GM23248 (cell line): ENCODE measurements at regions not wholly inside any gene's neighbourhood (a gene's known extent, or its start where the extent isn't known, plus 50 kb on each side); places are given as distances from the start of the nearest gene placed in this dataset.

Source experiments
- DNase-seq: peaks from one replicate; pipeline ENCODE4 v3.0.0-alpha.2; 2015
- H2AFZ ChIP-seq: fragments of 200-600 bp; sonication (generic); 2 replicates; pipeline ENCODE4 v1.6.1; 2016; ENCODE audit warnings: antibody characterized with exemption
- H3F3A ChIP-seq: fragments of 200-600 bp; sonication (generic); 2 replicates; pipeline ENCODE4 v1.6.1; 2016; ENCODE audit warnings: mild to moderate bottlenecking, antibody characterized with exemption, mixed run types; ENCODE audit not compliant: insufficient read depth
- H3K27ac ChIP-seq: fragments of 200-600 bp; sonication (generic); 2 replicates; pipeline ENCODE4 v1.5.1; 2016; ENCODE audit warnings: mild to moderate bottlenecking
- H3K27me3 ChIP-seq: fragments of 200-600 bp; sonication (generic); replicated peaks from 2 replicates; pipeline ENCODE4 v1.6.1; 2016; ENCODE audit warnings: mild to moderate bottlenecking; ENCODE audit not compliant: insufficient read depth
- H3K36me3 ChIP-seq: fragments of 200-600 bp; sonication (generic); 2 replicates; pipeline ENCODE4 v1.6.1; 2016; ENCODE audit warnings: low read depth, mild to moderate bottlenecking
- H3K4me1 ChIP-seq: fragments of 200-600 bp; sonication (generic); 2 replicates; pipeline ENCODE4 v1.6.1; 2016; ENCODE audit warnings: mild to moderate bottlenecking; ENCODE audit not compliant: insufficient read depth
- H3K4me2 ChIP-seq: fragments of 200-600 bp; sonication (generic); one replicate; pipeline ENCODE4 v1.6.1; 2016; ENCODE audit warnings: mild to moderate bottlenecking; ENCODE audit not compliant: unreplicated experiment
- H3K4me3 ChIP-seq: fragments of 200-600 bp; sonication (generic); 2 replicates; pipeline ENCODE4 v1.5.1; 2016; ENCODE audit warnings: mild to moderate bottlenecking
- H3K79me2 ChIP-seq: fragments of 200-600 bp; sonication (generic); 2 replicates; pipeline ENCODE4 v1.6.1; 2016; ENCODE audit warnings: mild to moderate bottlenecking; ENCODE audit not compliant: insufficient read depth
- H3K9ac ChIP-seq: fragments of 200-600 bp; sonication (generic); 2 replicates; pipeline ENCODE4 v1.6.1; 2016; ENCODE audit warnings: mild to moderate bottlenecking
- H3K9me2 ChIP-seq: fragments of 200-600 bp; sonication (generic); 2 replicates; pipeline ENCODE4 v1.6.1; 2016; ENCODE audit warnings: mixed run types, mild to moderate bottlenecking, moderate library complexity; ENCODE audit not compliant: insufficient read depth
- H3K9me3 ChIP-seq: fragments of 200-600 bp; sonication (generic); one replicate; pipeline ENCODE4 v1.6.1; 2017; ENCODE audit warnings: low read depth
- H4K20me1 ChIP-seq: fragments of 200-600 bp; sonication (generic); 2 replicates; pipeline ENCODE4 v1.6.0; 2016; ENCODE audit not compliant: insufficient read depth
- EZH2 ChIP-seq: fragments of 200-600 bp; sonication (generic); IDR thresholded peaks from 2 replicates; pipeline ENCODE4 v1.6.1; 2018; ENCODE audit warnings: antibody characterized with exemption, mild to moderate bottlenecking; ENCODE audit not compliant: insufficient read depth, poor library complexity, severe bottlenecking
- EZH2phosphoT487 ChIP-seq: fragments of 200-600 bp; sonication (generic); IDR thresholded peaks from 2 replicates; pipeline ENCODE4 v1.6.1; 2018; ENCODE audit warnings: antibody characterized with exemption, moderate library complexity, mild to moderate bottlenecking, low read depth; ENCODE audit not compliant: insufficient read depth
- WGBS, 2 experiments: methylation state at CpG; one replicate each; pipeline ENCODE4 v1.1.6; 2015 to 2017; ENCODE audit warnings: low lambda C conversion rate in 2 of 2, low coverage in 1 of 2; ENCODE audit errors: missing lambda C conversion rate in 2 of 2; 5-methylcytosine and 5-hydroxymethylcytosine counted together
- in situ Hi-C: fragments of 300-500 bp; cut with MboI; formaldehyde crosslinking; loops from 2 replicates; pipeline ENCODE4 v1.15.0; 2020

DNA sequence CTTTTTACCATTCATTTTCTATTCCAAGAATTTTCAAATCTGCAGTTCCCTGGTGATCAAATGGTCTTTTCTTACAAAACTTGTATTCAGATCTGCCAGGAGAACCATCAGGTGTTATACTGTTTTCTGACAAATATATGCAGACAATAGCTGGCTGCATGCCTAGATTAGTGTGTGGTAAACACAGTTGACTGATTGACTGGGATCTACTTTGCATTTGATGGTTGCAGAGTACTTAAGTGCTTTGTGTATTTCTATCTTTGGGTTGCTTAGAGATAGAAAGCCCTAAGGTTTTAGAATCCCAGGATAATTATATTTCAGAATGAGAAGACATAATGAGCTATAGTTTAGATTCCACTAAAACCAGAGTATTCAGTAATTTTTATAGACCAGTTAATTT is 102.0 kb upstream of the CHODL start:
- no peak overlapping the region for H3K27ac ChIP-seq
- no peaks in the 10 kb centered on the region for H3K4me1 ChIP-seq
- TF ChIP-seq EZH2phosphoT487 = no peak
- no peak for TF ChIP-seq EZH2
- H3K4me3 ChIP-seq = no peak overlapping the region
- no peaks in the 10 kb centered on the region for H4K20me1 ChIP-seq
- no peak overlapping the region for H2AFZ ChIP-seq
- no peak overlapping the region for H3K9ac ChIP-seq
- in situ Hi-C loops = no loop called here
- no peaks in the 10 kb centered on the region for H3K9me2 ChIP-seq
- H3F3A ChIP-seq = no peaks in the 10 kb centered on the region
- DNase-seq = no peak
- H3K79me2 ChIP-seq = no peaks in the 10 kb centered on the region
- H3K9me3 ChIP-seq = peaks cover 3% of the 10 kb centered on the region
- H3K27me3 ChIP-seq = no peaks in the 10 kb centered on the region
- no peaks in the 10 kb centered on the region for H3K36me3 ChIP-seq
- no peak overlapping the region for H3K4me2 ChIP-seq

DNA sequence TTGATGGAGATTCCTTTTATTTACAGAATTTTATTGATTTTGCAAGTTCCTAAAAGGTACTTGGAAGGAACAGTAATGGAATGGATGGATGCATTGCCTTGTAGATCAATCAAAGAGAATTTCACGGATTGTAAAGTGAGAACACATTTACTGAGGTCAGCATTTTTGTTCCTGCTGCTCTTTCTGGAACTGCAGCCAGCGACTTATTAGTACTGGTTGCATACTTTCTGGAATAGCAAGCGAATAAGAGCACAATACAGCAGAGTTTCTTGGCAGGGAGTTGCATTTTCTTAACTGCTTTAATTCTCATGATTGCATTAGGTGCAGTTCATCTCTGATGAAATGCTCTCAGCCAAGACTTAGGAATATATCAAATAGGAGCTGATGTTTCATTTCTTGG is 106.1 kb upstream of the CHODL start:
- Histone ChIP-seq H3K4me3 (no peak overlapping the region), H3K4me2 (no peak overlapping the region), H3K27ac (no peak overlapping the region), H3K4me1 (no peaks in the 10 kb centered on the region), H4K20me1 (no peaks in the 10 kb centered on the region), H2AFZ (no peak overlapping the region), H3K36me3 (no peaks in the 10 kb centered on the region), H3K27me3 (no peaks in the 10 kb centered on the region), H3K9me3 (peaks cover 3% of the 10 kb centered on the region), H3K9me2 (no peaks in the 10 kb centered on the region), H3K9ac (no peak overlapping the region), H3F3A (no peaks in the 10 kb centered on the region), H3K79me2 (no peaks in the 10 kb centered on the region)
- 2% methylated on average over 3 of the region's 3 CpGs for WGBS, 2 experiments
- DNase-seq = no peak
- TF ChIP-seq EZH2 = no peak
- no peak for TF ChIP-seq EZH2phosphoT487
- in situ Hi-C loops = no loop called here

DNA sequence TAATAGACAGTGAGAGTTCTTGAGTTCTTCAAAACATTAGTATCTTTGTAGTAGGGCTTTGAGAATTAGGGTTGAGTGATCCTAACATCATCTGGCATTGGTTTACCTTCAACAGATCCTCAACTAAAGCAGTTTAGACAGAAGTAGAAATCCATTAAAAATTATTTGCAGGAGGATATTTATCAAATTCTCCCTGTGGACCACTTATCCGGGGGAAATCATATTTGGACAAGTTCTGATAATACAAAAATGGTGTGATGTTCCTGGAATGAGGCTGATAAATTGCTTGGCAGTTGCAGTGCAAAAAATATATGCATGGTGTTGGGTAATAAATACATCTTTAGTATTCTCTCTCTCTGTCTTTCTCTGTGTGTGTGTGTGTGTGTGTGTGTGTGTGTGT is 115.1 kb upstream of the CHODL start:
- no peak for DNase-seq
- H3K9ac ChIP-seq = no peak overlapping the region
- H3K9me2 ChIP-seq = no peaks in the 10 kb centered on the region
- no peak overlapping the region for H2AFZ ChIP-seq
- H3K79me2 ChIP-seq = no peaks in the 10 kb centered on the region
- TF ChIP-seq EZH2phosphoT487 (no peak), EZH2 (no peak)
- WGBS, 2 experiments = 10 to 12% methylated on average over 1 of the region's 1 CpG
- in situ Hi-C loops = no loop called here
- H3F3A ChIP-seq = no peaks in the 10 kb centered on the region
- H3K27me3 ChIP-seq = no peaks in the 10 kb centered on the region
- no peak overlapping the region for H3K27ac ChIP-seq
- H3K4me3 ChIP-seq = no peak overlapping the region
- H3K4me1 ChIP-seq = no peaks in the 10 kb centered on the region
- no peak overlapping the region for H3K4me2 ChIP-seq
- H3K36me3 ChIP-seq = no peaks in the 10 kb centered on the region
- H4K20me1 ChIP-seq = no peaks in the 10 kb centered on the region
- no peaks in the 10 kb centered on the region for H3K9me3 ChIP-seq

DNA sequence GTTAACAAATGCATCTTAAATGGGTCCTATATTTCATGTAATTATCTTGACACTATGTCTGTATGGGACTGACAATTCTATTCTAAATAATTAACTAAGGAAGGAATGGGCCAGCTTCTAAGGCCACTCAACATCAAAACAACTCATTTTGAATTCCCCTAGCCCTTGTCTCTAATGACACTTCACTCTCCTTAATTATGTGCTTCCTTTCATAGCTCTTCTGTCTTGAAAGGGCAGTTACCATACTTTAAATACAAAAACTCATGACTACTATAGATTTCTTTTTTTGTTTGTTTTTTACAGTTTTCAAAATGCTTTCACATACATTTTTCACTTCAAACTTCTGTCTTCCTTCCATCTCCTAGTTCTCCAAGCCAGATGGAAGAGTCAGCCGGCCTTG is 126.1 kb upstream of the CHODL start:
- no peak for TF ChIP-seq EZH2
- no peak for TF ChIP-seq EZH2phosphoT487
- Histone ChIP-seq H3K4me2 (no peak overlapping the region), H4K20me1 (no peaks in the 10 kb centered on the region), H3K36me3 (no peaks in the 10 kb centered on the region), H3K9me2 (no peaks in the 10 kb centered on the region), H3K4me1 (no peaks in the 10 kb centered on the region), H3K79me2 (no peaks in the 10 kb centered on the region), H3K27me3 (no peaks in the 10 kb centered on the region), H2AFZ (no peak overlapping the region), H3K9ac (no peak overlapping the region), H3K9me3 (no peaks in the 10 kb centered on the region), H3F3A (no peaks in the 10 kb centered on the region), H3K4me3 (no peak overlapping the region), H3K27ac (no peak overlapping the region)
- 0 to 5% methylated on average over 1 of the region's 1 CpG for WGBS, 2 experiments
- no peak for DNase-seq
- in situ Hi-C loops = no loop called here

DNA sequence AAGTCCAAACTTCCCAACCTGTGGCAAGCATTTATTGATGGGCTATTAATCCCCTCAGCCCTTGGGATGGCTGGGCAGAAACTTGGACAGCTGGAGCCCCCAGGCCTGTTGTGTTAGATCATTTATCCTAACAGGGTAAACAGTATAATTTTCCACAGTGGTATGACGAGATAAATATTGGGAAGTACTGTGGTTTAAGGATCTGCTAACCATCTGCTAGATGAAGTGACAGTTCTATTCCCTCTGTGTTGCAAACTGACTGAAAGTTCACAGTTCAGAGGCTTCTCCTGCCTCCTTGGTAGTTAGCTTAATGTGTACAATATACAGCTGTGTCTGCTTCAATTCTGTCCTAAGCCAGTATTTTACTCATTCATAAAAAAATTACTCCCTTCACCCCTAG is 127.5 kb upstream of the CHODL start:
- Histone ChIP-seq H3K9me3 (no peaks in the 10 kb centered on the region), H3K4me1 (no peaks in the 10 kb centered on the region), H3K4me2 (no peak overlapping the region), H4K20me1 (no peaks in the 10 kb centered on the region), H3K27ac (no peak overlapping the region), H3K36me3 (no peaks in the 10 kb centered on the region), H3F3A (no peaks in the 10 kb centered on the region), H3K4me3 (no peak overlapping the region), H3K9me2 (no peaks in the 10 kb centered on the region), H2AFZ (no peak overlapping the region), H3K79me2 (no peaks in the 10 kb centered on the region), H3K9ac (no peak overlapping the region), H3K27me3 (no peaks in the 10 kb centered on the region)
- TF ChIP-seq EZH2 (no peak), EZH2phosphoT487 (no peak)
- no peak for DNase-seq
- WGBS, 2 experiments = 0% methylated on average over 1 of the region's 1 CpG
- in situ Hi-C loops = no loop called here
